ENCODE measurements at regions not wholly inside any gene's neighbourhood (a gene's known extent, or its start where the extent isn't known, plus 50 kb on each side); places are given as distances from the start of the nearest gene placed in this dataset.

- ATAC-seq, result no peak
- TF ChIP-seq ESRRG (CRISPR knock-in tag; IDR thresholded peaks at IDR 0.05), result no peak
- no peak for TF ChIP-seq BACH2 (CRISPR knock-in tag; IDR thresholded peaks at IDR 0.05; ENCODE audit: borderline replicate concordance)
- TF ChIP-seq SNAI2 (CRISPR knock-in tag; IDR thresholded peaks at IDR 0.05), result no peak
- TF ChIP-seq ZNF8 (CRISPR knock-in tag; IDR thresholded peaks at IDR 0.05), result no peak
- TF ChIP-seq POU6F1 (CRISPR knock-in tag; IDR thresholded peaks at IDR 0.05; ENCODE audit: borderline replicate concordance, low read depth), result no peak
- no peak for TF ChIP-seq ARNTL (CRISPR knock-in tag; IDR thresholded peaks at IDR 0.05; ENCODE audit: borderline replicate concordance, low read depth)
- TF ChIP-seq CSDC2 (CRISPR knock-in tag; IDR thresholded peaks at IDR 0.05), result no peak
- TF ChIP-seq CREB5 (CRISPR knock-in tag; IDR thresholded peaks at IDR 0.05; ENCODE audit: low read depth), result no peak
- no peak for TF ChIP-seq ISL1 (CRISPR knock-in tag; IDR thresholded peaks at IDR 0.05)
- TF ChIP-seq PPARA (CRISPR knock-in tag; IDR thresholded peaks at IDR 0.05; ENCODE audit: borderline replicate concordance), result no peak
- no peak for TF ChIP-seq TOX (CRISPR knock-in tag; IDR thresholded peaks at IDR 0.05; ENCODE audit: borderline replicate concordance)
- TF ChIP-seq ZFP30 (CRISPR knock-in tag; IDR thresholded peaks at IDR 0.05), result no peak
- no peak for TF ChIP-seq CSRNP3 (CRISPR knock-in tag; IDR thresholded peaks at IDR 0.05)
Measured at GRCh38 chr3:5384557-5385236, 197.2 kb downstream of the EDEM1 start.

GRCh38 chr3:5388091-5388490 is 200.6 kb downstream of the EDEM1 start:
- TF ChIP-seq ZNF565 (CRISPR knock-in tag; conservative IDR thresholded peaks at IDR 0.05; ENCODE audit: low read depth) (no peak), ZFP3 (CRISPR knock-in tag; IDR thresholded peaks at IDR 0.05) (no peak), CREB5 (CRISPR knock-in tag; IDR thresholded peaks at IDR 0.05; ENCODE audit: low read depth) (no peak), ZC3H10 (CRISPR knock-in tag; IDR thresholded peaks at IDR 0.05) (no peak), ZNF8 (CRISPR knock-in tag; IDR thresholded peaks at IDR 0.05) (no peak), GLIS3 (CRISPR knock-in tag; IDR thresholded peaks at IDR 0.05) (no peak), CSDC2 (CRISPR knock-in tag; IDR thresholded peaks at IDR 0.05) (no peak), ISL1 (CRISPR knock-in tag; IDR thresholded peaks at IDR 0.05) (no peak), OSR1 (CRISPR knock-in tag; IDR thresholded peaks at IDR 0.05) (no peak), CSRNP3 (CRISPR knock-in tag; IDR thresholded peaks at IDR 0.05) (no peak), ARNTL (CRISPR knock-in tag; IDR thresholded peaks at IDR 0.05; ENCODE audit: borderline replicate concordance, low read depth) (no peak), SNAI2 (CRISPR knock-in tag; IDR thresholded peaks at IDR 0.05) (no peak), TOX (CRISPR knock-in tag; IDR thresholded peaks at IDR 0.05; ENCODE audit: borderline replicate concordance) (no peak), ZNF70 (CRISPR knock-in tag; IDR thresholded peaks at IDR 0.05) (no peak), TCF4 (CRISPR knock-in tag; IDR thresholded peaks at IDR 0.05; ENCODE audit: borderline replicate concordance) (no peak)
- no peak for ATAC-seq

- no peak for TF ChIP-seq TSHZ2 (CRISPR knock-in tag; IDR thresholded peaks at IDR 0.05)
- TF ChIP-seq CREB5 (CRISPR knock-in tag; IDR thresholded peaks at IDR 0.05; ENCODE audit: low read depth), result no peak
- no peak for ATAC-seq
Measured at GRCh38 chr3:5389057-5389456, 201.6 kb downstream of the EDEM1 start.
